ENCODE measurements at regions not wholly inside any gene's neighbourhood (a gene's known extent, or its start where the extent isn't known, plus 50 kb on each side); places are given as distances from the start of the nearest gene placed in this dataset.

DNA sequence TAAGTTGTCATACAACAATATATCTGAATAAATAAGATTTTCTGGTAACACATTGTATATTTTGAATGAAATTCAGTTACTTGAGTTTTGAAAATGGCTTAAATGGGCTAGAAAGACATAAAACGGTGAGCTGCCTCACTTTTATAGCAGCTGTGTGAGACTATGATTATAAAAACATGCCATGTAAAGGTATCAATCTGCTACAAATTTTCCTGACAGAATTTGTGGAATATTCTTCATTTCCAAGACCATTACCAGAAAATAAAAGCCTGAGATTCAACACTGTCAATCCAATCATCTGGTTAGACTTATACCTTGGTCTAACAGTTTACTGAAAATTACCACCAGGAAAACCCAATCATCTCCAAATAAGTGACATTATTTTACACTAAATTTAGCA, 181.1 kb downstream of the SPCS3 start:
- TF ChIP-seq SNAI2 (CRISPR knock-in tag; IDR thresholded peaks at IDR 0.05) (no peak), OSR1 (CRISPR knock-in tag; IDR thresholded peaks at IDR 0.05) (no peak), ZNF8 (CRISPR knock-in tag; IDR thresholded peaks at IDR 0.05) (no peak), ZNF565 (CRISPR knock-in tag; conservative IDR thresholded peaks at IDR 0.05; ENCODE audit: low read depth) (no peak)
- TF ChIP-seq, protein P1, sequence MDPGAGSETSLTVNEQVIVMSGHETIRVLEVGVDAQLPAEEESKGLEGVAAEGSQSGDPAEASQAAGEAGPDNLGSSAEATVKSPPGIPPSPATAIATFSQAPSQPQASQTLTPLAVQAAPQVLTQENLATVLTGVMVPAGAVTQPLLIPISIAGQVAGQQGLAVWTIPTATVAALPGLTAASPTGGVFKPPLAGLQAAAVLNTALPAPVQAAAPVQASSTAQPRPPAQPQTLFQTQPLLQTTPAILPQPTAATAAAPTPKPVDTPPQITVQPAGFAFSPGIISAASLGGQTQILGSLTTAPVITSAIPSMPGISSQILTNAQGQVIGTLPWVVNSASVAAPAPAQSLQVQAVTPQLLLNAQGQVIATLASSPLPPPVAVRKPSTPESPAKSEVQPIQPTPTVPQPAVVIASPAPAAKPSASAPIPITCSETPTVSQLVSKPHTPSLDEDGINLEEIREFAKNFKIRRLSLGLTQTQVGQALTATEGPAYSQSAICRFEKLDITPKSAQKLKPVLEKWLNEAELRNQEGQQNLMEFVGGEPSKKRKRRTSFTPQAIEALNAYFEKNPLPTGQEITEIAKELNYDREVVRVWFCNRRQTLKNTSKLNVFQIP (CRISPR knock-in tag; IDR thresholded peaks at IDR 0.05; ENCODE audit: borderline replicate concordance, low read depth), result no peak
- no peak for ATAC-seq

DNA sequence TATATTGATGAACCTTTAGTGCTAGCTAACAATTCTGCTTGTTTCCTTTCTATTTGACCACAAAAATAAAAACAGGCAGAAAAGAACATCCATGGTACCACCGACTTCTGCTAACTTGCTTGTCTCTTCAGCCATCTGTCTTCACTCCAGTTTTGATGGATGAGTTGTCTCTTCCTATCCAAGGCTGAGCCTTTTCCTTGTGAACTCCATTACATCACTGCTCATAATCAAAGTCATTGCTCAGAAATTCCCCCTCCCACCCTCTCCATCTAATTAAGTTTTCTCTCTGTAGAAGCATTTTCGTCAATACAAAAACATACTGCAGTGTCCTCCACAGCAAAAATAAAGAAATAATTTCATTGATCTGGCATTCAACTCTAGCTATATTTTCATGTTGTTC, 184.4 kb downstream of the SPCS3 start:
- ATAC-seq, result no peak
- TF ChIP-seq, protein P2, sequence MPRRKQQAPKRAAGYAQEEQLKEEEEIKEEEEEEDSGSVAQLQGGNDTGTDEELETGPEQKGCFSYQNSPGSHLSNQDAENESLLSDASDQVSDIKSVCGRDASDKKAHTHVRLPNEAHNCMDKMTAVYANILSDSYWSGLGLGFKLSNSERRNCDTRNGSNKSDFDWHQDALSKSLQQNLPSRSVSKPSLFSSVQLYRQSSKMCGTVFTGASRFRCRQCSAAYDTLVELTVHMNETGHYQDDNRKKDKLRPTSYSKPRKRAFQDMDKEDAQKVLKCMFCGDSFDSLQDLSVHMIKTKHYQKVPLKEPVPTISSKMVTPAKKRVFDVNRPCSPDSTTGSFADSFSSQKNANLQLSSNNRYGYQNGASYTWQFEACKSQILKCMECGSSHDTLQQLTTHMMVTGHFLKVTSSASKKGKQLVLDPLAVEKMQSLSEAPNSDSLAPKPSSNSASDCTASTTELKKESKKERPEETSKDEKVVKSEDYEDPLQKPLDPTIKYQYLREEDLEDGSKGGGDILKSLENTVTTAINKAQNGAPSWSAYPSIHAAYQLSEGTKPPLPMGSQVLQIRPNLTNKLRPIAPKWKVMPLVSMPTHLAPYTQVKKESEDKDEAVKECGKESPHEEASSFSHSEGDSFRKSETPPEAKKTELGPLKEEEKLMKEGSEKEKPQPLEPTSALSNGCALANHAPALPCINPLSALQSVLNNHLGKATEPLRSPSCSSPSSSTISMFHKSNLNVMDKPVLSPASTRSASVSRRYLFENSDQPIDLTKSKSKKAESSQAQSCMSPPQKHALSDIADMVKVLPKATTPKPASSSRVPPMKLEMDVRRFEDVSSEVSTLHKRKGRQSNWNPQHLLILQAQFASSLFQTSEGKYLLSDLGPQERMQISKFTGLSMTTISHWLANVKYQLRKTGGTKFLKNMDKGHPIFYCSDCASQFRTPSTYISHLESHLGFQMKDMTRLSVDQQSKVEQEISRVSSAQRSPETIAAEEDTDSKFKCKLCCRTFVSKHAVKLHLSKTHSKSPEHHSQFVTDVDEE (CRISPR knock-in tag; IDR thresholded peaks at IDR 0.05), result no peak
- TF ChIP-seq ZNF70 (CRISPR knock-in tag; IDR thresholded peaks at IDR 0.05) (no peak), TCF4 (CRISPR knock-in tag; IDR thresholded peaks at IDR 0.05; ENCODE audit: borderline replicate concordance) (no peak), CSRNP3 (CRISPR knock-in tag; IDR thresholded peaks at IDR 0.05) (no peak), SNAI2 (CRISPR knock-in tag; IDR thresholded peaks at IDR 0.05) (no peak), BACH2 (CRISPR knock-in tag; IDR thresholded peaks at IDR 0.05; ENCODE audit: borderline replicate concordance) (no peak)
- TF ChIP-seq, protein P1 (CRISPR knock-in tag; IDR thresholded peaks at IDR 0.05; ENCODE audit: borderline replicate concordance, low read depth), result no peak

DNA sequence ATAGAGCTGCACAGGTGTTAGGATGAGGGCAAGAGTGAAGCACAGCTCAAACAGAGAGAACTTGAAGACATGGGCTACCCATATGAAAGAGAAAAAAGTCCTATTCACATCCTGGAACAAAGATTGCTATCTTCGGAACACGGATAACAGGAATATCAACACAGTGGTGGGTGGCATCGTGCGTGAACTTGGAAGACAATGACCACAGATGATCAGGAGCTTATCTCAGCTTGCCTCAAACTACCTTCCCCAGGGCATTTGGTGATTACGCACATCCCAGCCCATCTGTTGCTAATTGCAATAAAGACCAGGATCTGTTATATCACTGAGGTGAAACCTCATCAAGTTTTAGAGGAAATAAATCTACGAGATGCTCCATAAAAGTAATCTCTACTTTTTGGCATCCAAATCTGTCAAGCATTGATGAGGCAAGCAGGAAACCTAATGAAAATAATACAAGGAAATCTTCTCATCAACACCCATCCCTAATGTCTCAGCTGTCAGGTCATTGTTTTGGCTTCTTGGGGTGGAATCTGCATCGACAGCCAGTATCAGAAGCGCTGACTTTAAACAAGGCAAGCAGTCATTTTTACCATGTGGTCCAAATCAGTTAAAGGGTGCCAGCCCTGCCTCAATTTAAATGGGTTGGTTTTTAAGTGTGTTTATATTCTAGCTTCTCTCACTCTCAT, 188.2 kb downstream of the SPCS3 start:
- TF ChIP-seq ZFP30 (CRISPR knock-in tag; IDR thresholded peaks at IDR 0.05), result no peak
- TF ChIP-seq GLIS3 (CRISPR knock-in tag; IDR thresholded peaks at IDR 0.05), result no peak
- no peak for ATAC-seq

DNA sequence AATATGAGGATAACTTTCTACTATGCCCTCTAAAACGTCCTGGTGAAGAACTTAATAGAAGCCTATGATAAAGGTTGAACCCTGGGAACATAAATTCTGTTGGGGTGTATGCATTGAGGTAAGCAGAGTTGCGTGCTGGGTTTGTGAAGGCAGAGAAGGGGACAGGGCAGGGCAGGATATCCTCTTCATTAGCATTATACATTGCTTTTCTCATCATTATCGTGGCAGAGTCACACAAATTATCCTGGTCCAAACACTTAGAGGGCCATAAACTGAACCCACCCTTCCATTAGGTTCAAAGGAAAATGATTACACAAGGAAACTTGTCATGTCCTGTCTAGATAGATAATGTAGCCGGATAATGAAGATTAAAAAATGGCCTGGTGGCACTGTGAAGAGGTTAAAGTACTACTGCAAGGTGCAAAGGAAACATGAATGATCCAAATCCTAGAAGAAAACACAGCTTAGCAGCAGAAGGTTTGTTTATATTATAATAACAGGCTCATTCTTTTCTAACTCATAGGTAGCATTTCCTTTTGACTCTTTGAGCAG, 189.1 kb downstream of the SPCS3 start:
- no peak for ATAC-seq
- TF ChIP-seq, protein P1 (CRISPR knock-in tag; IDR thresholded peaks at IDR 0.05; ENCODE audit: borderline replicate concordance, low read depth), result no peak
- TF ChIP-seq ISL1 (CRISPR knock-in tag; IDR thresholded peaks at IDR 0.05), result no peak
- TF ChIP-seq, protein P2 (CRISPR knock-in tag; IDR thresholded peaks at IDR 0.05), result no peak
- no peak for TF ChIP-seq PPARA (CRISPR knock-in tag; IDR thresholded peaks at IDR 0.05; ENCODE audit: borderline replicate concordance)
- TF ChIP-seq ESRRG (CRISPR knock-in tag; IDR thresholded peaks at IDR 0.05), result no peak
- no peak for TF ChIP-seq GLIS3 (CRISPR knock-in tag; IDR thresholded peaks at IDR 0.05)
- no peak for TF ChIP-seq ZNF70 (CRISPR knock-in tag; IDR thresholded peaks at IDR 0.05)
- TF ChIP-seq ZFP30 (CRISPR knock-in tag; IDR thresholded peaks at IDR 0.05), result no peak
- TF ChIP-seq, protein P3, sequence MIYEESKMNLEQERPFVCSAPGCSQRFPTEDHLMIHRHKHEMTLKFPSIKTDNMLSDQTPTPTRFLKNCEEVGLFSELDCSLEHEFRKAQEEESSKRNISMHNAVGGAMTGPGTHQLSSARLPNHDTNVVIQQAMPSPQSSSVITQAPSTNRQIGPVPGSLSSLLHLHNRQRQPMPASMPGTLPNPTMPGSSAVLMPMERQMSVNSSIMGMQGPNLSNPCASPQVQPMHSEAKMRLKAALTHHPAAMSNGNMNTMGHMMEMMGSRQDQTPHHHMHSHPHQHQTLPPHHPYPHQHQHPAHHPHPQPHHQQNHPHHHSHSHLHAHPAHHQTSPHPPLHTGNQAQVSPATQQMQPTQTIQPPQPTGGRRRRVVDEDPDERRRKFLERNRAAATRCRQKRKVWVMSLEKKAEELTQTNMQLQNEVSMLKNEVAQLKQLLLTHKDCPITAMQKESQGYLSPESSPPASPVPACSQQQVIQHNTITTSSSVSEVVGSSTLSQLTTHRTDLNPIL (CRISPR knock-in tag; IDR thresholded peaks at IDR 0.05; ENCODE audit: low read depth), result no peak
- no peak for TF ChIP-seq CSDC2 (CRISPR knock-in tag; IDR thresholded peaks at IDR 0.05)
- TF ChIP-seq SNAI2 (CRISPR knock-in tag; IDR thresholded peaks at IDR 0.05), result no peak
- TF ChIP-seq ZFP3 (CRISPR knock-in tag; IDR thresholded peaks at IDR 0.05), result no peak
- no peak for TF ChIP-seq RARB (CRISPR knock-in tag; IDR thresholded peaks at IDR 0.05)
- no peak for TF ChIP-seq ARNTL (CRISPR knock-in tag; IDR thresholded peaks at IDR 0.05; ENCODE audit: borderline replicate concordance, low read depth)
- TF ChIP-seq ZNF8 (CRISPR knock-in tag; IDR thresholded peaks at IDR 0.05), result no peak
- TF ChIP-seq BACH2 (CRISPR knock-in tag; IDR thresholded peaks at IDR 0.05; ENCODE audit: borderline replicate concordance), result no peak

All from SK-N-SH treated with all-trans-retinoic acid at 6 μM for 48 hours (cell line).